ENCODE measurements at regions not wholly inside any gene's neighbourhood (a gene's known extent, or its start where the extent isn't known, plus 50 kb on each side); places are given as distances from the start of the nearest gene placed in this dataset.
"Not testable (repeated sequence)": the region's sequence is repeated elsewhere in the genome, so short reads cannot be mapped to it uniquely, and the experiment has no call there.

DNA sequence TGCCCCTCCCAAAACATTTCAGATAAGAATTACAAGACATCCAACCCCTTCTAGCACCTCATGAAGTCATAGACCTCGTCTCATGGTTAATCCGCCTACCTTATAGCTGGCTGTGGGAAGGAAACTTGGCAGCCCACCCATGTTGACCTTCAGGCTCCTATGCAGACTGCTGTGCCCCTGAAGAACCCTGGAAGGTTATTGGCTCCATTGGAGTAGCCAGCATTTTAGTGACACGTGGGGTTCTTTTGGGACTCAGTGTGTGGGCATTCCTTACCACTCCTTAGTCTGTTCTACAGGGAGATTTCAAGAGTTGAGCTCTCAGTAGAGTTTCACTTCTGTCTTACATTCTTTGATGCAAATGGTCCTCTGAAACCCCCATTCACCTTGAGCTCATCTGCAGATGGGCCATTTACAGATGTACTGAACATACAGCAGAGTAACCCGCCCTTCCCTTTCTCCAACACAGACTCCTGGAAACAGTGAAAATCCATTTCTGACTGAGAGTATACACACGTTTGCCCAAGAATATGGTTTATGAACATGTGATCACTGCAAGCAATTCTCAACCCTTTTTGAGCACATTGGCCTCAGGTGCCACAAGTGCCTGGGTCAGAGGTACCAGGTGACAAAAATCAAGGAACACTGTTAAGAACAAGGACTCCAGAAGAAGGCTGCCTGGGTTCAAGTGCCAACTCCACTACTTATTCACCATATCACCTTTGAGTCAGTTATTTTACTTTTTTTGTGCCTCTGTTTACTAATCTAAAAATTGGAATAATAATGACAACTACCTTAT is 54.0 kb upstream of the HECW1 start:
- TF ChIP-seq, protein P1, sequence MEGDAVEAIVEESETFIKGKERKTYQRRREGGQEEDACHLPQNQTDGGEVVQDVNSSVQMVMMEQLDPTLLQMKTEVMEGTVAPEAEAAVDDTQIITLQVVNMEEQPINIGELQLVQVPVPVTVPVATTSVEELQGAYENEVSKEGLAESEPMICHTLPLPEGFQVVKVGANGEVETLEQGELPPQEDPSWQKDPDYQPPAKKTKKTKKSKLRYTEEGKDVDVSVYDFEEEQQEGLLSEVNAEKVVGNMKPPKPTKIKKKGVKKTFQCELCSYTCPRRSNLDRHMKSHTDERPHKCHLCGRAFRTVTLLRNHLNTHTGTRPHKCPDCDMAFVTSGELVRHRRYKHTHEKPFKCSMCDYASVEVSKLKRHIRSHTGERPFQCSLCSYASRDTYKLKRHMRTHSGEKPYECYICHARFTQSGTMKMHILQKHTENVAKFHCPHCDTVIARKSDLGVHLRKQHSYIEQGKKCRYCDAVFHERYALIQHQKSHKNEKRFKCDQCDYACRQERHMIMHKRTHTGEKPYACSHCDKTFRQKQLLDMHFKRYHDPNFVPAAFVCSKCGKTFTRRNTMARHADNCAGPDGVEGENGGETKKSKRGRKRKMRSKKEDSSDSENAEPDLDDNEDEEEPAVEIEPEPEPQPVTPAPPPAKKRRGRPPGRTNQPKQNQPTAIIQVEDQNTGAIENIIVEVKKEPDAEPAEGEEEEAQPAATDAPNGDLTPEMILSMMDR (IDR thresholded peaks at IDR 0.05; ENCODE audit: insufficient read depth, low read length) = no peak
- no peak for DNase-seq (ENCODE audit: low read depth)
- H3K4me3 ChIP-seq (ENCODE audit: low read depth, low read length) = no peak overlapping the region

DNA sequence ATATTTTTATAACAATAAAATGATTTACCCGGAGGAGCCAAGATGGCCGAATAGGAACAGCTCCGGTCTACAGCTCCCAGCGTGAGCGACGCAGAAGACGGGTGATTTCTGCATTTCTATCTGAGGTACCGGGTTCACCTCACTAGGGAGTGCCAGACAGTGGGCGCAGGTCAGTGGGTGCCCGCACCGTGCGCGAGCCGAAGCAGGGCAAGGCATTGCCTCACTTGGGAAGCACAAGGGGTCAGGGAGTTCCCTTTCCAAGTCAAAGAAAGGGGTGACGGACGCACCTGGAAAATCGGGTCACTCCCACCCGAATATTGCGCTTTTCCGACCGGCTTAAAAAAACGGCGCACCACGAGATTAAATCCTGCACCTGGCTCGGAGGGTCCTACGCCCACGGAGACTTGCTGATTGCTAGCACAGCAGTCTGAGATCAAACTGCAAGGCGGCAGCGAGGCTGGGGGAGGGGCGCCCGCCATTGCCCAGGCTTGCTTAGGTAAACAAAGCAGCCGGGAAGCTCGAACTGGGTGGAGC is 53.3 kb upstream of the HECW1 start:
- not testable (repeated sequence) for DNase-seq (ENCODE audit: low read depth); H3K4me3 ChIP-seq (ENCODE audit: low read depth, low read length)

Measured in fibroblast of the aortic adventitia (primary cell).